Spinal cord (tissue), 9 donors: ENCODE measurements at regions not wholly inside any gene's neighbourhood (a gene's known extent, or its start where the extent isn't known, plus 50 kb on each side); places are given as distances from the start of the nearest gene placed in this dataset.
"Not testable (repeated sequence)": the region's sequence is repeated elsewhere in the genome, so short reads cannot be mapped to it uniquely, and the experiment has no call there.

ENCODE experiments used
- DNase-seq, 6 donors: peaks; one replicate each; pipeline versions ENCODE4 v3.0.0 to v3.0.0-alpha.2; 2013 to 2015; ENCODE audit warnings: low spot score in 6 of 6, low read depth in 4 of 6
- H3K27ac ChIP-seq: one replicate; pipeline ENCODE4 v1.5.1; 2013; ENCODE audit warnings: low read depth, low read length, control low read depth
- H3K27me3 ChIP-seq: one replicate; pipeline ENCODE4 v1.6.1; 2013; ENCODE audit warnings: low read length; ENCODE audit not compliant: control insufficient read depth, insufficient read depth
- H3K36me3 ChIP-seq: one replicate; pipeline ENCODE4 v1.6.1; 2013; ENCODE audit warnings: low read length; ENCODE audit not compliant: control insufficient read depth, insufficient read depth
- H3K4me1 ChIP-seq: one replicate; pipeline ENCODE4 v1.6.1; 2013; ENCODE audit warnings: low read length; ENCODE audit not compliant: control insufficient read depth, insufficient read depth
- H3K4me3 ChIP-seq: one replicate; pipeline ENCODE4 v1.5.1; 2013; ENCODE audit warnings: low read depth, low read length, control low read depth
- H3K9me3 ChIP-seq: one replicate; pipeline ENCODE4 v1.6.1; 2013; ENCODE audit warnings: low read length; ENCODE audit not compliant: control insufficient read depth, insufficient read depth
- WGBS: methylation state at CpG from one replicate; pipeline ENCODE4 v1.1.5; 2013; ENCODE audit warnings: missing lambda C conversion rate; ENCODE audit not compliant: insufficient coverage; 5-methylcytosine and 5-hydroxymethylcytosine counted together
- donor health status: healthy.

GRCh38 chr15:93943586-93943985, 287.8 kb upstream of the MCTP2 start:
- Histone ChIP-seq H3K4me3 (no peak overlapping the region), H3K27ac (peak overlapping the region; percentile 19), H3K4me1 (peaks cover 2% of the 10 kb centered on the region), H3K36me3 (no peaks in the 10 kb centered on the region), H3K27me3 (no peaks in the 10 kb centered on the region), H3K9me3 (no peaks in the 10 kb centered on the region)
- 17% methylated on average over 4 of the region's 4 CpGs for WGBS
- peak in 5 of 6 donors; percentile 53 to 95 (median 65) for DNase-seq

DNA sequence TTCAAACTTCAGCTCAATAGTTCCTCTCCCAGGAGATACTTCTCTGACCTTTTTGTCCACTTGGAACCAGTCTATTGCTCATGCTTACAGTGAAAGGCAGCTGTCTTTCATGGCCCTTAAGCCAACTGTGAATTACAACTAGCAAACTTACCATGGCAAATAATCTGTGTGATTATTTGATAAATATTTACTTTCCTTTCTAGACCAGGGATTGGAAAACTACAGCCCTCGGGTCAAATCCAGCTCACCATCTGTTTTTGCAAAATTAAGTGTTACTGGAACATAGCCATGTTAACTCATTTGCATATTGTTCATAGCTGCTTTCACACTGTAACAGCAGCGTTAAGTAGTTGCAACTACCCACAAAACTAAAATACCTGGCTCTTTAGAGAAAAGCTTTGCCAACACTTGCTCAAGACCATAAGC, 289.1 kb upstream of the MCTP2 start:
- Histone ChIP-seq H3K9me3 (no peaks in the 10 kb centered on the region), H3K4me3 (no peak overlapping the region), H3K27ac (no peak overlapping the region), H3K27me3 (no peaks in the 10 kb centered on the region), H3K4me1 (peaks cover 2% of the 10 kb centered on the region), H3K36me3 (no peaks in the 10 kb centered on the region)
- 50% methylated on average over 1 of the region's 2 CpGs for WGBS
- DNase-seq: peak in 2 of 6 donors; percentile 77 to 78

DNA sequence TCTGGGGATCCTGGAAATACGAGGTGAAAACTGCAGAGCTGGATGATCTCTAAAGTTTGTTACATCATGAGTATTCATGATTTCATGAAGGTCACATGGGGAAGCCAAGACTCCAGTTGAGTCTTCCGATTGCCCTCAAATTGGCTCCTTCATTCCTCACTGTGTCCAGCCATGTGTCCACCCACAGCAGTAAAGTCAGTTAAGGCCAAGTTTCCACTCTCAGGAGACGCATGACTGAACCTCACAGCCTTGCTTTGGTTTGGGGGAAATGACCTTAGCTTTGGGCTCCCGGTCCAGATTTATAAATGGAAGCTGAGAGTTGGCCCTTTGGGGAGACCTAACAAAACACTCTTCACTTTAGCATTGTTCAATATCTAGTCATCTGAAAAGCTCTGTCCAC, 289.7 kb upstream of the MCTP2 start:
- H3K4me1 ChIP-seq: peaks cover 2% of the 10 kb centered on the region
- H3K4me3 ChIP-seq: no peak overlapping the region
- no peak overlapping the region for H3K27ac ChIP-seq
- no peaks in the 10 kb centered on the region for H3K27me3 ChIP-seq
- H3K36me3 ChIP-seq: no peaks in the 10 kb centered on the region
- no peaks in the 10 kb centered on the region for H3K9me3 ChIP-seq
- no peak for DNase-seq
- WGBS: 30% methylated on average over 2 of the region's 4 CpGs

GRCh38 chr15:93940226-93940625, 291.1 kb upstream of the MCTP2 start:
- Histone ChIP-seq H3K4me1 (peaks cover 2% of the 10 kb centered on the region), H3K9me3 (no peaks in the 10 kb centered on the region), H3K27ac (no peak overlapping the region), H3K27me3 (no peaks in the 10 kb centered on the region), H3K4me3 (no peak overlapping the region), H3K36me3 (no peaks in the 10 kb centered on the region)
- WGBS: no CpG with 5 or more reads among the region's 1 CpG
- DNase-seq: no peak

DNA sequence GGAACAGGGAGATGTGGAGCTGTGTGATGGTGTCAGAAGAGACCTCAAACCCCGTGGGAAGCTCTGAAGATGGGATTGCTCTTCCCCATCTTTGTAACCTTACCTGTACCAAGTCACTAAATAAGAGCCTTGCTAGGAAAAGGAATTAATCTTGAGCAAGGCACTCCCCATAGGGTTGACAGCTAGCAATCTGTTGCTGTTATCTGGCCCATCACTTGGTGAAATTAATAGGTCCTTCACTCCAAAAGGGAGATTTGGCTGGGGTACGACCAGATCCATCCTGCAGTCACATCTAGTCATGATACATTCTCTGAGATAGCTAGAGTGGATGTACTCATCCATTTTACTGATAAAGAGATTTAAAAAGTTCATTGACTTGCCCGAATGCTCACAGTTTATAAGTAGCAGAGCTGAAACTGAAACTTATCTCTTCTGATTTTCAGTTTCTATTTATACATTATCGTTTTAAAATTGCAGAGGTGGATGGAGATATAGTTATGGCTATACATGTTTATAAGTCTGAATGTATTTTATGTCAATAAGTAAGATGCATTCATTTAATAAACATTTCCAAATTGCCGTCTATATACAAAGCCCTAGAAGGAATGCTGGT, 299.1 kb upstream of the MCTP2 start:
- no peak for DNase-seq
- no peaks in the 10 kb centered on the region for H3K4me1 ChIP-seq
- no peaks in the 10 kb centered on the region for H3K27me3 ChIP-seq
- no peaks in the 10 kb centered on the region for H3K36me3 ChIP-seq
- WGBS: no CpG with 5 or more reads among the region's 5 CpGs
- H3K4me3 ChIP-seq: no peak overlapping the region
- no peaks in the 10 kb centered on the region for H3K9me3 ChIP-seq
- H3K27ac ChIP-seq: no peak overlapping the region

- Histone ChIP-seq H3K9me3 (no peaks in the 10 kb centered on the region), H3K27me3 (no peaks in the 10 kb centered on the region), H3K27ac (no peak overlapping the region), H3K36me3 (no peaks in the 10 kb centered on the region), H3K4me3 (no peak overlapping the region), H3K4me1 (no peaks in the 10 kb centered on the region)
- peak in 2 of 6 donors; percentile 21 to 76 for DNase-seq
- 48% methylated on average over 4 of the region's 7 CpGs for WGBS
These were observed 301.8 kb upstream of the MCTP2 start for GRCh38 chr15:93929375-93930094.

DNA sequence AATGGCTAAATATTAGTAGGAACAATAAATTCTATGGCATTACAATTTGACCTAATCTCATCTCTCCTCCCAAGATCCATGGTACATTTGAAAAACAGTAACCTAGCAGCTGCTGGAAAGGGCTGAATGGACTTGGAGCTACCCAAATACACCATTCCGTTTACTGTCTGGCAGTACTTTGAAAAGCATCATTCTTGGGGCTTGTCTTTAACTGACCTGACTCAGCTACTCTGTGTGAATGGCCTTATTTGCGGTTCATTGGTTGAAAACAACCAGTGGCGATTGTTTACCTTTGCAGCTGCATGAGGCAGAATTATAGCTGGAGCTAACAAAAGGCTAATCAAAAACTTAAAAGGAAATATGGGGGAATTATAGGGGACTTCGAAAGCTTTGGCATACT, 311.2 kb upstream of the MCTP2 start:
- Histone ChIP-seq H3K9me3 (peaks cover 7% of the 10 kb centered on the region), H3K4me1 (no peaks in the 10 kb centered on the region), H3K27ac (no peak overlapping the region), H3K27me3 (no peaks in the 10 kb centered on the region), H3K36me3 (no peaks in the 10 kb centered on the region), H3K4me3 (no peak overlapping the region)
- 30% methylated on average over 4 of the region's 4 CpGs for WGBS
- peak in 2 of 6 donors; percentile 62 to 72 for DNase-seq

- not testable (repeated sequence) for H3K9me3 ChIP-seq, DNase-seq, H3K27ac ChIP-seq, H3K36me3 ChIP-seq, H3K27me3 ChIP-seq, H3K4me1 ChIP-seq, H3K4me3 ChIP-seq
- 73% methylated on average over 2 of the region's 2 CpGs for WGBS
These were observed 312.6 kb upstream of the MCTP2 start for GRCh38 chr15:93918801-93919200.

DNA sequence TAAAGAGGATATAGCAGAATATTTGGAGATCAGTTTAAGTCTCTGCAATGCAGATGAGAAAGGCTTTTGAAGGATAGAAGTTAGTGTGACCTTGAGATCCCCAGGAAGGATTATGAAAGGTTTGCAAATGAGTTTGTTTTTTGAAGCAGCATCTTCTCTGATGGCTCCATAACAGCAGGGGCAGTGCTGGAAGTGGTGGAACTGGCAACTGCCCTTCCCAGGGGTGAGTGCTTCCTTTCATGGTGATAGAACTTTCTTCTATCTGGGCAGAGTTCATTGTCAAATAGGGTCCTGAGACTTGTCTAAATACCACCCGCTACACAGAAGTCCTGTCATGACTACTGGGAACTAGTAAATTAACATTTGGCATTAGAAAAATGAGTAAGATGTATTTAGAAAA, 314.2 kb upstream of the MCTP2 start:
- Histone ChIP-seq H3K27me3 (no peaks in the 10 kb centered on the region), H3K4me1 (no peaks in the 10 kb centered on the region), H3K4me3 (no peak overlapping the region), H3K27ac (no peak overlapping the region), H3K36me3 (no peaks in the 10 kb centered on the region), H3K9me3 (peaks cover under 1% of the 10 kb centered on the region)
- WGBS: no CpG with 5 or more reads among the region's 1 CpG
- no peak for DNase-seq

GRCh38 chr15:93913871-93914270, 317.5 kb upstream of the MCTP2 start:
- Histone ChIP-seq H3K4me3 (no peak overlapping the region), H3K27me3 (no peaks in the 10 kb centered on the region), H3K4me1 (no peaks in the 10 kb centered on the region), H3K9me3 (no peaks in the 10 kb centered on the region), H3K36me3 (no peaks in the 10 kb centered on the region), H3K27ac (no peak overlapping the region)
- whole genome bisulfite sequencing: no CpG with 5 or more reads among the region's 3 CpGs
- DNase-seq: no peak
